IMR-90 (cell line): ENCODE measurements at regions not wholly inside any gene's neighbourhood (a gene's known extent, or its start where the extent isn't known, plus 50 kb on each side); places are given as distances from the start of the nearest gene placed in this dataset.

ENCODE experiments used
- ATAC-seq: fragments of 200-7000 bp; cut with Tn5 transposase; 2 replicates; pipeline ENCODE4 v1.9.1; 2020; ENCODE audit warnings: low read depth, mild to moderate bottlenecking, moderate library complexity
- BruUV-seq: library from RNA; stranded (reverse); fragments of 400-500 nt; replicated peaks from 2 replicates; lab custom pipeline; 2021; lab: Mats Ljungman, UMichigan
- CTCF ChIA-PET: fragments of 300-600 bp; formaldehyde crosslinking; extraction: SDS; loops from one replicate; lab custom pipeline; 2021; ENCODE audit warnings: antibody characterized with exemption; lab: Yijun Ruan, JAX
- POLR2A ChIA-PET: fragments of 300-600 bp; sonication (Branson Sonifier 250); formaldehyde crosslinking; loops from one replicate; lab custom pipeline; 2022; ENCODE audit warnings: antibody characterized with exemption; ENCODE audit not compliant: unreplicated experiment; lab: Charles Lee
- DNase-seq: peaks from one replicate; pipeline ENCODE4 v3.0.0; 2013
- H2AFZ ChIP-seq: replicated peaks from 2 replicates; pipeline ENCODE3; 2013; ENCODE audit warnings: low read length, mild to moderate bottlenecking; ENCODE audit not compliant: poor library complexity
- H2AK5ac ChIP-seq: 2 replicates; pipeline ENCODE4 v1.6.1; 2013; ENCODE audit warnings: low read depth, low read length, inconsistent platforms
- H2AK9ac ChIP-seq: replicated peaks from 2 replicates; pipeline ENCODE3; 2013; ENCODE audit warnings: mild to moderate bottlenecking, low read depth, low read length, moderate library complexity; ENCODE audit not compliant: poor library complexity
- H2BK120ac ChIP-seq: 2 replicates; pipeline ENCODE4 v1.6.1; 2013; ENCODE audit warnings: low read depth, low read length, inconsistent platforms
- H2BK15ac ChIP-seq: 3 replicates; pipeline ENCODE4 v1.6.1; 2013; ENCODE audit warnings: low read depth, low read length, inconsistent platforms
- H2BK20ac ChIP-seq: 2 replicates; pipeline ENCODE4 v1.6.1; 2013; ENCODE audit warnings: low read depth, mild to moderate bottlenecking, inconsistent platforms, low read length, moderate library complexity
- H2BK5ac ChIP-seq: 2 replicates; pipeline ENCODE4 v1.6.1; 2013; ENCODE audit warnings: mild to moderate bottlenecking, low read depth, low read length, inconsistent platforms; ENCODE audit not compliant: poor library complexity, severe bottlenecking
- H3K14ac ChIP-seq: replicated peaks from 2 replicates; pipeline ENCODE4 v1.6.1; 2013; ENCODE audit warnings: low read depth, low read length, inconsistent platforms
- H3K18ac ChIP-seq: 2 replicates; pipeline ENCODE4 v1.6.1; 2013; ENCODE audit warnings: low read depth, low read length, control low read depth
- H3K23ac ChIP-seq: 2 replicates; pipeline ENCODE4 v1.6.1; 2013; ENCODE audit warnings: low read depth, low read length, inconsistent platforms
- H3K27ac ChIP-seq: 2 replicates; pipeline ENCODE4 v1.5.1; 2013; ENCODE audit warnings: mild to moderate bottlenecking, control low read depth, low read length; ENCODE audit not compliant: insufficient read depth
- H3K27me3 ChIP-seq: 2 replicates; pipeline ENCODE4 v1.6.1; 2013; ENCODE audit warnings: low read length; ENCODE audit not compliant: control insufficient read depth, insufficient read depth
- H3K36me3 ChIP-seq: 2 replicates; pipeline ENCODE4 v1.6.1; 2013; ENCODE audit warnings: low read length, mixed read lengths; ENCODE audit not compliant: control insufficient read depth, insufficient read depth
- H3K4ac ChIP-seq: 2 replicates; pipeline ENCODE4 v1.6.1; 2013; ENCODE audit warnings: low read depth, low read length, inconsistent platforms
- H3K4me1 ChIP-seq: 2 replicates; pipeline ENCODE4 v1.6.1; 2013; ENCODE audit warnings: low read length, mixed read lengths; ENCODE audit not compliant: control insufficient read depth, insufficient read depth
- H3K4me2 ChIP-seq: 2 replicates; pipeline ENCODE4 v1.6.1; 2013; ENCODE audit warnings: low read depth, mild to moderate bottlenecking, control low read depth, low read length, moderate library complexity
- H3K4me3 ChIP-seq: 2 replicates; pipeline ENCODE4 v1.5.1; 2013; ENCODE audit warnings: low read depth, mild to moderate bottlenecking, control low read depth, low read length, moderate library complexity; ENCODE audit not compliant: insufficient read depth
- H3K56ac ChIP-seq: 2 replicates; pipeline ENCODE4 v1.6.1; 2013; ENCODE audit warnings: low read length, inconsistent platforms; ENCODE audit not compliant: insufficient read depth; ENCODE audit errors: extremely low read depth
- H3K79me1 ChIP-seq, 2 experiments: 2 replicates each; pipeline ENCODE4 v1.6.1; 2013; ENCODE audit warnings: low read length in 2 of 2, inconsistent platforms in 1 of 2, low read depth in 1 of 2
- H3K9ac ChIP-seq: 2 replicates; pipeline ENCODE4 v1.6.1; 2013; ENCODE audit warnings: low read depth, low read length, control low read depth
- H3K9me1 ChIP-seq: 2 replicates; pipeline ENCODE4 v1.6.1; 2013; ENCODE audit warnings: low read length, inconsistent platforms; ENCODE audit not compliant: insufficient read depth
- H3K9me3 ChIP-seq: 2 replicates; pipeline ENCODE4 v1.6.1; 2013; ENCODE audit warnings: low read length; ENCODE audit not compliant: control insufficient read depth, insufficient read depth
- H4K20me1 ChIP-seq: 2 replicates; pipeline ENCODE4 v1.6.1; 2013; ENCODE audit warnings: low read length, inconsistent platforms; ENCODE audit not compliant: insufficient read depth
- H4K5ac ChIP-seq: 2 replicates; pipeline ENCODE4 v1.6.1; 2013; ENCODE audit warnings: mild to moderate bottlenecking, low read depth, low read length, control low read depth
- H4K8ac ChIP-seq, 2 experiments: 2 replicates each; pipeline ENCODE4 v1.6.1; 2013; ENCODE audit warnings: low read depth in 2 of 2, low read length in 2 of 2, control low read depth in 1 of 2, inconsistent platforms in 1 of 2
- H4K91ac ChIP-seq: 2 replicates; pipeline ENCODE4 v1.6.1; 2013; ENCODE audit warnings: low read depth, low read length, inconsistent platforms; ENCODE audit not compliant: insufficient read depth
- BHLHE40 ChIP-seq: fragments of 150-350 bp; IDR thresholded peaks from 2 replicates; pipeline ENCODE4 v1.6.1; 2016; ENCODE audit warnings: mild to moderate bottlenecking, low read depth, low read length
- CEBPB ChIP-seq: IDR thresholded peaks from 2 replicates; pipeline ENCODE4 v1.6.1; 2012; ENCODE audit warnings: low read depth, low read length, improper control_type of control experiment
- CHD1 ChIP-seq: IDR thresholded peaks from 2 replicates; pipeline ENCODE4 v1.6.1; 2012; ENCODE audit warnings: low read depth, low read length, improper control_type of control experiment
- ELK1 ChIP-seq: fragments of 150-350 bp; IDR thresholded peaks from 2 replicates; pipeline ENCODE4 v1.6.1; 2016; ENCODE audit warnings: low read depth, mild to moderate bottlenecking, low read length, moderate library complexity, borderline replicate concordance
- FOS ChIP-seq: fragments of 150-350 bp; IDR thresholded peaks from 2 replicates; pipeline ENCODE4 v1.6.1; 2016; ENCODE audit warnings: low read depth, low read length
- MAFK ChIP-seq: IDR thresholded peaks from 2 replicates; pipeline ENCODE4 v1.6.1; 2012; ENCODE audit warnings: low read depth, low read length, improper control_type of control experiment
- MAZ ChIP-seq: IDR thresholded peaks from 2 replicates; pipeline ENCODE4 v1.6.1; 2012; ENCODE audit warnings: low read depth, mild to moderate bottlenecking, low read length, improper control_type of control experiment, moderate library complexity, borderline replicate concordance
- MXI1 ChIP-seq: IDR thresholded peaks from 2 replicates; pipeline ENCODE4 v1.6.1; 2012; ENCODE audit warnings: low read depth, mild to moderate bottlenecking, low read length, moderate library complexity, borderline replicate concordance
- NFE2L2 ChIP-seq: fragments of 150-350 bp; IDR thresholded peaks from 2 replicates; pipeline ENCODE4 v1.6.1; 2016; ENCODE audit warnings: low read depth, mild to moderate bottlenecking, low read length
- POLR2A ChIP-seq: IDR thresholded peaks from 2 replicates; pipeline ENCODE4 v1.6.1; 2012; ENCODE audit warnings: mild to moderate bottlenecking, low read depth, low read length
- RAD21 ChIP-seq: IDR thresholded peaks from 2 replicates; pipeline ENCODE4 v1.6.1; 2012; ENCODE audit warnings: low read length, improper control_type of control experiment
- RCOR1 ChIP-seq: IDR thresholded peaks from 2 replicates; pipeline ENCODE4 v1.6.1; 2012; ENCODE audit warnings: mild to moderate bottlenecking, low read length, improper control_type of control experiment; ENCODE audit not compliant: insufficient replicate concordance
- RFX5 ChIP-seq: IDR thresholded peaks from 2 replicates; pipeline ENCODE4 v1.8.0; 2012; ENCODE audit warnings: low read depth, mild to moderate bottlenecking, low read length, moderate library complexity
- SMC3 ChIP-seq: fragments of 150-350 bp; IDR thresholded peaks from 2 replicates; pipeline ENCODE4 v1.6.1; 2016; ENCODE audit warnings: low read depth, mild to moderate bottlenecking, antibody characterized with exemption, low read length, moderate library complexity
- USF2 ChIP-seq: fragments of 150-350 bp; IDR thresholded peaks from 2 replicates; pipeline ENCODE4 v1.6.1; 2017; ENCODE audit warnings: mild to moderate bottlenecking, antibody characterized with exemption, low read length, low read depth
- WGBS, 2 experiments: methylation state at CpG; one replicate each; pipeline versions ENCODE4 v1.1.5 to v1.1.7; 2013; ENCODE audit warnings: missing lambda C conversion rate in 2 of 2; ENCODE audit not compliant: insufficient read length in 1 of 2; ENCODE audit errors: extremely low coverage in 2 of 2; 5-methylcytosine and 5-hydroxymethylcytosine counted together
- dilution Hi-C: fragments of 300-500 bp; cut with HindIII; formaldehyde crosslinking; loops from one replicate; pipeline ENCODE4 v1.14.3; 2018; ENCODE audit warnings: low sequenced_read_pairs; ENCODE audit not compliant: unreplicated experiment
- in situ Hi-C: fragments of 300-500 bp; cut with MboI; formaldehyde crosslinking; loops from 3 replicates; pipeline ENCODE4 v1.14.3; 2019; ENCODE audit warnings: low sequenced_read_pairs, inconsistent platforms, mixed read lengths
- intact Hi-C: fragments of 100-400 bp; cut with micrococcal nuclease; formaldehyde crosslinking; loops from 2 replicates; pipeline ENCODE4 v1.10.0; 2022
- TF ChIP-seq, protein P1 (sequence below): conservative IDR thresholded peaks from 2 replicates; pipeline ENCODE4 v1.5.1; 2012; ENCODE audit warnings: mild to moderate bottlenecking, low read depth, low read length, improper control_type of control experiment

DNA sequence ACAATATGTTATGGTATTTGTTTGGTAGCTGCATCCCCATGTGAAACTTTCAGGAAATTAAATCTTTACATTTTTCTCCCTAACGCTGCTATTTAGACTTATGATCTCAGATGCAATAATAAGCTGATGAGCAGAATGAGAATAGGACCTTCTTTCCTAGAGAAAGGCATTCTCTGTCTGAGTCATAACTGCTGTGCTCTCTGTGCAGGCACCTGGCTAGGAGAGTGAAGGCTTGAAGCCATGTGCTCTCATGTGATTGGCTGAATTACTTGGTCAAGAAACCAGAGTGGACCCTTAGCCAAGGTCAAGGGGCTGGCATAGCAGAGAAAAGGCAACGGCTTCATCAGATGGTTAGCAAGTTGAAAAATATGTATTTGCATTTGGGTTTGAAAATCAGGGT, 185.0 kb downstream of the ADAMTS15 start:
- H3K36me3 ChIP-seq: no peaks in the 10 kb centered on the region
- H3K23ac ChIP-seq: no peak overlapping the region
- H3K27ac ChIP-seq: no peak overlapping the region
- H3K18ac ChIP-seq: no peak overlapping the region
- H3K27me3 ChIP-seq: no peaks in the 10 kb centered on the region
- H4K5ac ChIP-seq: no peak overlapping the region
- in situ Hi-C loops (no loop called here), dilution Hi-C loops (no loop called here), intact Hi-C loops (no loop called here)
- H3K4me2 ChIP-seq: no peak overlapping the region
- 50% methylated on average over 1 of the region's 2 CpGs; no CpG with 5 or more reads in 1 of the 2 experiments for WGBS, 2 experiments
- H3K14ac ChIP-seq: no peak overlapping the region
- no peaks in the 10 kb centered on the region for H3K9me3 ChIP-seq
- peak overlapping the region; percentile 49; the same call in 1 of the 2 replicates for H3K4ac ChIP-seq
- H3K4me3 ChIP-seq: no peak overlapping the region
- peak overlapping the region; percentile 36; the same call in 2 of the 3 replicates for H2BK15ac ChIP-seq
- H2AK5ac ChIP-seq: peak overlapping the region; percentile 79; the same call in 1 of the 2 replicates
- TF ChIP-seq RAD21: no peak
- no peak for TF ChIP-seq BHLHE40
- no peak for TF ChIP-seq CHD1
- TF ChIP-seq USF2: no peak
- no peak for TF ChIP-seq ELK1
- TF ChIP-seq MXI1: no peak
- TF ChIP-seq, protein P1, sequence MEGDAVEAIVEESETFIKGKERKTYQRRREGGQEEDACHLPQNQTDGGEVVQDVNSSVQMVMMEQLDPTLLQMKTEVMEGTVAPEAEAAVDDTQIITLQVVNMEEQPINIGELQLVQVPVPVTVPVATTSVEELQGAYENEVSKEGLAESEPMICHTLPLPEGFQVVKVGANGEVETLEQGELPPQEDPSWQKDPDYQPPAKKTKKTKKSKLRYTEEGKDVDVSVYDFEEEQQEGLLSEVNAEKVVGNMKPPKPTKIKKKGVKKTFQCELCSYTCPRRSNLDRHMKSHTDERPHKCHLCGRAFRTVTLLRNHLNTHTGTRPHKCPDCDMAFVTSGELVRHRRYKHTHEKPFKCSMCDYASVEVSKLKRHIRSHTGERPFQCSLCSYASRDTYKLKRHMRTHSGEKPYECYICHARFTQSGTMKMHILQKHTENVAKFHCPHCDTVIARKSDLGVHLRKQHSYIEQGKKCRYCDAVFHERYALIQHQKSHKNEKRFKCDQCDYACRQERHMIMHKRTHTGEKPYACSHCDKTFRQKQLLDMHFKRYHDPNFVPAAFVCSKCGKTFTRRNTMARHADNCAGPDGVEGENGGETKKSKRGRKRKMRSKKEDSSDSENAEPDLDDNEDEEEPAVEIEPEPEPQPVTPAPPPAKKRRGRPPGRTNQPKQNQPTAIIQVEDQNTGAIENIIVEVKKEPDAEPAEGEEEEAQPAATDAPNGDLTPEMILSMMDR: no peak
- TF ChIP-seq SMC3: no peak
- TF ChIP-seq FOS: no peak
- TF ChIP-seq CEBPB: no peak
- TF ChIP-seq RFX5: no peak
- TF ChIP-seq MAZ: no peak
- TF ChIP-seq MAFK: no peak
- TF ChIP-seq RCOR1: no peak
- no peak for TF ChIP-seq POLR2A
- TF ChIP-seq NFE2L2: no peak
- peaks cover 39% of the 10 kb centered on the region for H3K4me1 ChIP-seq
- H3K56ac ChIP-seq: no peak overlapping the region
- peak overlapping the region; percentile 59 for H2BK20ac ChIP-seq
- ChIA-PET POLR2A (no interaction called here), CTCF (no interaction called here)
- no peaks in the 10 kb centered on the region for H3K79me1 ChIP-seq
- H3K9me1 ChIP-seq: peaks cover 32% of the 10 kb centered on the region
- peak; percentile 67 for DNase-seq
- H4K8ac ChIP-seq: no peak overlapping the region
- H2AFZ ChIP-seq: no peak overlapping the region
- no TSS peak for BruUV-seq
- no peak overlapping the region for H2AK9ac ChIP-seq
- peak overlapping the region; percentile 92 for H2BK120ac ChIP-seq
- H2BK5ac ChIP-seq: no peak overlapping the region
- H4K91ac ChIP-seq: peak overlapping the region; percentile 26; the same call in 1 of the 2 replicates
- no peak overlapping the region for H3K9ac ChIP-seq
- H4K20me1 ChIP-seq: no peaks in the 10 kb centered on the region
- no peak for ATAC-seq
